GM21390 (cell line): ENCODE measurements at regions not wholly inside any gene's neighbourhood (a gene's known extent, or its start where the extent isn't known, plus 50 kb on each side); places are given as distances from the start of the nearest gene placed in this dataset.
"Not testable (repeated sequence)": the region's sequence is repeated elsewhere in the genome, so short reads cannot be mapped to it uniquely, and the experiment has no call there.

ENCODE experiments used
- ATAC-seq: cut with Tn5 transposase; IDR thresholded peaks from one replicate; pipeline ENCODE4 v1.9.1; 2021; ENCODE audit not compliant: unreplicated experiment

GRCh38 chr15:95761501-95762165, 568.9 kb upstream of the NR2F2 start:
- ATAC-seq, result no peak

DNA sequence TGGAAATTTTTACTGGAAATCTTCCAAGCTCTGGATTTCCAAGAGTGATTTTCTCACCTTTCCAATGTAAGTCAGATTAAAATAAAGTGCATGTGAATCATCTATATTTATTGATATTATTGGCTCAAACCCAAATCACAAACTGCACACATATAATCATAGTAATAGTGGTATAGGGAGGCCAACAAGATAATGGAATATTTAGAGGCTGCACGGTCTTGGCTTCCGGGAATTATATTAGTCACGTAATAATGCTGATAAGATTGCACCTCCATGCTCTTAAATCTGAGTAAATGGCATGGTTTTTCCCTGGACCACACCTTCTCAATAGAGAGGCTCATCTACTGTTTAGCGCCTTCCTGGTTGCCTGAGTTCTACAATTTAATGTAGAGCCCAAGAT, 567.1 kb upstream of the NR2F2 start:
- ATAC-seq, result no peak

GRCh38 chr15:95765161-95765560, 565.3 kb upstream of the NR2F2 start:
- ATAC-seq, result no peak

- ATAC-seq, result no peak
Measured at GRCh38 chr15:95770196-95770595, 560.3 kb upstream of the NR2F2 start.

DNA sequence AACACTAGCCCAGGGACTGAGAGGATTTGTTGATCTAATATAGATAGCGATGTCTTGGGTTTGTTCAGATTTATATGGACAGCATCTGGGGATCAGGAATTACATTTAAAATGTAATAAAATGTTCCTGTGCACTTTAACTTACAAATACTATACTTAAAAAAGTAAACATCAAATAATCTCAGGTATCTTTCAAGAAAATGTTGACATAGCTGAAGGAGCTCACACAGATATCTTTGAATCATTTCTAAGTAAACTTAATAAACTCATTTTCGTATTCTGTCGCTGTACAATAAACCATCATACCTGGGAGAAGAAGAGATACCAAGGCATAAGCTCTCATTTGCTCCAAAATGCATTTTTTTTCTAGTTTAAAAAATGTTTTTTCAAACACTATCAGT, 557.5 kb upstream of the NR2F2 start:
- ATAC-seq, result no peak

DNA sequence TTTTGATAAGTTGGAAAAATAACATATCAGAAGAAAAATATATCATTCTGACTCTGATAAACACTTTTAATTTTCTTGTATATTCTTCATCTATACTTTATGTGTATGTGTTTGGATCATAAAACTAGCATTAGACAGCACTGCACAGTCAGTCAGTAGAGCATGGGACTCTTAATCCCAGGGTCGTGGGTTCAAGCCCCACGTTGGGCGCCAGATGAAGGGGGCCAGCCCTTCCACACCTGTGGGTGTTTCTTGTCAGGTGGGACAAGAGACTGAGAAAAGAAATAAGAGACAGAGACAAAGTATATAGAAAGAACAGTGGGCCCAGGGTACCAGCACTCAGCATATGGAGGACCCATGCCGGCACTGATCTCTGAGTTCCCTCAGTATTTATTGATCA, 546.0 kb upstream of the NR2F2 start:
- ATAC-seq, result no peak

DNA sequence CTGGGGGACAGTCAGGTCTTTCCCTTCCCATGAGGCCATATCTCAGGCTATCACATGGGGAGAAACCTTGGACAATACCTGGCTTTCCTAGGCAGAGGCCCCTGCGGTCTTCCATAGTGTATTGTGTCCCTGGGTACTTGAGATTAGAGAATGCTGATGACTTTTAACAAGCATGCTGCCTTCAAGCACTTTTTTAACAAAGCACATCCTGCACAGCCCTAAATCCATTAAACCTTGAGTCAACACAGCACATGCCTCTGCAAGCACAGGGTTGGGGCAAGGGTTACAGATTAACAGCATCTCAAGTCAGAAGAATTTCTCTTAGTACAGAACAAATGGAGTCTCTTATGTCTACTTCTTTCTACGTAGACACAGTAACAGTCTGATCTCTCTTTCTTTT, 545.2 kb upstream of the NR2F2 start:
- not testable (repeated sequence) for ATAC-seq

GRCh38 chr15:95793231-95793630, 537.3 kb upstream of the NR2F2 start:
- no peak for ATAC-seq

DNA sequence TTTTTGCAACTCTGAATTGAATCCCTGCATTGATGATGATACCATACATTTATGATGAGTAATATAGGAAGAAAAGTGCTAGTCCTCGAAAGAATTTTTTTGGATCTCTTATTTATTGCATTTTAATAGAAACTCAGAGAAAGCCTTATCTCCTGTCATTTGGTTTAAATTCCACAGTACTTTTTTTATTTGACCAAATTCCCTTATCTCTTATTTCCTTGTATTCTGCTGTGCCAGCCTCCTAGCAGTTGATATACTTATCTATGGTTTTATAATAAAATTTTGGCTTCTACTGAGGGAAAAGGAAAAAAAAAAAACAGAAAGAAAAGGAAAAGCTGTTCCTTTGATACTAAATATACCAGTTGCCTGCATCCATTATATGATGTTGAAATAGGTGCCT, 535.1 kb upstream of the NR2F2 start:
- ATAC-seq, result no peak

GRCh38 chr15:95799286-95800200, 531.0 kb upstream of the NR2F2 start:
- no peak for ATAC-seq

GRCh38 chr15:95804484-95804883, 526.0 kb upstream of the NR2F2 start:
- no peak for ATAC-seq

DNA sequence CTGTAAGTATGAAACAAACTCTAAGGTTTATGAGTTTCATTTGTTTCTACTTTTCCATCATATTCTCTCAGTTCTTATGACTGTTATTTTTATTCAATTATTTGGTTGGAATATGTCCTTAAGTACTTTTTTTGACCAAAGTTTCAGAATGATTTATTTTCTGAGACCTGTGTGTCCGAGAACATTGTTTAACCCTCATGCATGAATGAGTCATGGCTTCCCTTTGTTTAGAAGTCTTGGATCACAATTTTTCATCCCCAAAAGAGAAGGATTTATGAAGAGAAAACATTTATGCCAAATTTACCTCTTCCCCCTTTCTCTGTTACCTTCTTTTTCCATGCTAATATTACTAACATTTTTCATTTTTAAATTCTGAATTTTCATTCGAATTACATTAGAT, 518.0 kb upstream of the NR2F2 start:
- no peak for ATAC-seq

DNA sequence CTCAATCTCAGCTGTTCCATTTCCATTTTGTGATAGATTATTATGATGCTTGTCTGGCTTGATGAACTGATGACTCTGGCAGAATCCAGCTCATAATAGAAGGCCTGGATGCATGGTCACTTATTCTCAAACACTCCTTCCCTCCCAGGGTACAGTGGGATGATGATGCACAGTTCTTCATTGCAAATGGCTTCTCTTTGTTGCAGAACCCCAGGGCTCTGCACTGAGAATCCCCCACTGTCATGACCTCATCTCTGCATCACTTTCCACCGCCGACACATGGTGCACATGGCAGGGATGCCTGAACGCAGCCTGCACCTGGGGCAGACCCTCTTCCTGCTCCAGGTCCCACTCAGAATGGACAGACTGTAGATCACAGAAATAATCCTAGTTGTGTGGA, 515.6 kb upstream of the NR2F2 start:
- no peak for ATAC-seq

DNA sequence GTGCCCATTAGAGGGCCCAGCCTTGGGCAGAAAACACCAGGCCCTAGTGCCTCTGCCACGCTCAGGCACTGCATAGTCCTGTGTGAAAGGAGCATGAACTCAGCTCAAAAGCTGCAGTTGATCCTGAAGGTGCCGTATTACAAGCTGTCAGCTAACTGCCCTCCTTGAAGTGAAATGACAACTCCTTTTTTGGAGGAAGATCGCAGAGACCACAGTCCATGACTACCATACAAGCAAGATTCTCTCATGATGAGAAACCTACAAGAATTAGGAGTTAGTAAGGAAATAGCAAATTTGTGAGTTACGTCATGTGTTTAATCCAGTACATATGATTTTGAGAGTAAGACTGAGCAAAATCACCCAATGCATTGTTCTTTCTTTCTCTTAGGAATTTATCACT, 513.9 kb upstream of the NR2F2 start:
- no peak for ATAC-seq

DNA sequence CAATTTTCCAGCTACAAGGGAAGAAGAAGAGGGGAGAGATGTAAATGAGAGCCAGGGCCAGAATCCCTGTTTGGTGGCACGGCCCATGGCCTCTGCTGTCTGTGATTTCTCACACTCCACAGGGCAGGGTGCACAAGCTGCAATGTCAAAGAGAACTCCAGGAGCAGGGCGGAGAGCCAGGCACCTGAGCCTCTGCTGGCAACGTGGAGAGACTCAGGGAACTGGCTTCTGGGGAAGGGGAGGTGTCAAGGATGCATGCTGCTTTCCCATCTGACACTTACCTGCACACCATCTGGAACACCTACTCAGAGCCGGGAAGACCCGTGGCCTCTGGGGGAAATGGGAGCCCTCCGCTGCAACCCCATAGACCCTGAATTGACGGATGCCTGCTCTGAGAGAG, 507.5 kb upstream of the NR2F2 start:
- no peak for ATAC-seq

GRCh38 chr15:95825208-95825607, 505.3 kb upstream of the NR2F2 start:
- ATAC-seq, result no peak

- no peak for ATAC-seq
Measured at GRCh38 chr15:95825671-95826411, 504.7 kb upstream of the NR2F2 start.

- no peak for ATAC-seq
Measured at GRCh38 chr15:95826412-95827195, 503.9 kb upstream of the NR2F2 start.

- no peak for ATAC-seq
Measured at GRCh38 chr15:95829062-95829461, 501.4 kb upstream of the NR2F2 start.

DNA sequence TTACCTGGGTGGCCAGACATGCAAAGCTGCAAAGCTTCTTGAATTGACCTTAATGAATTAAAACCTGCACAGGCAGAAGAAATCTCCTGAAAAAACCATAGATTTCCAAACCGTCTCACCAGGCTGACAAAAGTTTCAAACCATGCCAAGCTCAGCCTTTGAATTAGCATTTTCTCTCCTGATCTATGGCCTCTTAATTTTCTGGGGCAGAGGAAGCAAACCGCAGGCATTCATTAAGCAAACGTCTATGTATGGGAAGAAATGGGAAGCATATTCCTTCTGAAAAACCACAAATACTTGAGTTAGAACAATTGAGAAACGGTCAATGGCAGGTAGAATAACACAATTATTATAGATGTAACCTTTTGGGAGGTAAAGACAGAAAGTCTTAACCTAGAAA, 500.2 kb upstream of the NR2F2 start:
- ATAC-seq, result no peak

- ATAC-seq, result no peak
Measured at GRCh38 chr15:95832668-95833067, 497.8 kb upstream of the NR2F2 start.
